NCI-H1105 treated with DMSO at 0.1 percent for 48 hours (cell line): ENCODE measurements at regions not wholly inside any gene's neighbourhood (a gene's known extent, or its start where the extent isn't known, plus 50 kb on each side); places are given as distances from the start of the nearest gene placed in this dataset.
"Not testable (repeated sequence)": the region's sequence is repeated elsewhere in the genome, so short reads cannot be mapped to it uniquely, and the experiment has no call there.

Experiments
- DNase-seq: peaks from one replicate; lab custom pipeline; 2025; lab: John Stamatoyannopoulos, UW

GRCh38 chr16:9593440-9593839 is 502.0 kb downstream of the HAPSTR1 start:
- no peak for DNase-seq

DNA sequence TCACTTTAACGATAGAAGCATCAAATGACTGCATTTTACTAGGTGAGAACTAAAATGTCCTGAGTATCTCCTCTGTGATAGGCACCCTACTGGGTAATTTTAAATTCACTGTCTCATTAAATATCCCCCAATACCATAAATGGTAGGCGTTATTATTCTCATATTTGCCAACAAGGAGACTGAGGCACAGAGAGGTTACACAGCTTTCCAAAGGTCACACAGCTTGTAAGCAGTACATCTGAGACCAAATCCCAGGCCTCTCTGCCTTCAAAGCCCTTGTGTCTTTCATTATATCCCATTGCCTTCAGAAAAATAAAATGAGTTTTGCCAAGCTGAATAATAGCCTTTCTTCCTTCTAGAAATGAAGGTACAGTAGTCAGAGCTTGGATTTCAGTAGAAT is 502.6 kb downstream of the HAPSTR1 start:
- no peak for DNase-seq

DNA sequence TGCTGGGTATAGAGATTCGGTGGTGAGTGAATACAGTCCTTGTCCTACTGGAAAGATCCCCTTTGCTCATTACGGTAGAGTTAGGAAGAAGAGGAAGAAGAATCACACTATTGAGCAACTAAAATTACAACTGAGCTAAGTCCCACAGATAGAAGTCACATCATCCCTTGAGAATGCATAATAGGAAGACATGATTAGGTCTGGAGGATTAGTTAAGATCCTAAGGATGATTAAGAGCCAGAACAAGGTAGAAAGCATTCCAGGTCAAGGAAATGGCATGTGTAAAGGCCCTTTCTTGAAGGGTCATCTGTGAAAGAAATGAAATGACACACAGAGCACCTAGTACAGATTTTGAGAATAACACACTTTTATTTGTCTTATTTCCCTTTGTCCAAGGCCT is 503.5 kb downstream of the HAPSTR1 start:
- no peak for DNase-seq

DNA sequence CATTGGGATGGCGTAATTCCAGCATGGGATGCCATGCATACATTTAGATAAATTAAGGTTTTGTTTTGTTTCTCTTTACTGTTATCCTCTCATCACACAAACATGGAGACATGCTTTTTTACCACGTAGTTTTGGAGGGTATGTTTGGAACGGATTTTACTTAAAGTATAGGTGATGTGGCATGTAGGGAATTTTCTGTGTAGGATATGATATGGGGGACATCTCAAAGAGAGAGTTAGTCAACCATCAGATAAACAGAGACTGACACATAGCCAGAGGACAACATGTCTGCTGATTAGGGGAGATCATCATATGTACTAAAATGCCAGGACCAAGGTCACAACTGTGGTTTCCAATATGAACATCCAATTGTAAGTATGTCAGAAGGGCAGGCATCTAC is 503.9 kb downstream of the HAPSTR1 start:
- DNase-seq, result no peak

- no peak for DNase-seq
Observed at GRCh38 chr16:9596788-9597187, 505.3 kb downstream of the HAPSTR1 start.

GRCh38 chr16:9597967-9598730 is 506.7 kb downstream of the HAPSTR1 start:
- DNase-seq, result no peak

DNA sequence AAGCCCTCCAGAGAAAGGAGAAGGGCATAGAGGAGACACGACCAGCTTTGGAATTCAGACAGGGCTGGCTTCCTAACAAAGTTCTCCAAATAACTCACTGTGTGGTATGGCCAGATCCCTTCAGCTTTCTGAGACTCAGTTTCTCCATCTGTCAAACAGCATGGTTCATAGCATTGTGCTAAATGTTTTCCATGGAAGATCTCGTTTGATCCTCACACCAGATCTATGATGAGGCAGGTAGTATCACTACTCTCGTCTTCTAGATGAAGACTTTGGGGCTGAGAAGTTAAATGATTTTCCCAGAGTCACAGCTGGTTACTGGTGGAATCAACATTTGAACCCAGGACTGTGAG is 507.3 kb downstream of the HAPSTR1 start:
- no peak for DNase-seq

DNA sequence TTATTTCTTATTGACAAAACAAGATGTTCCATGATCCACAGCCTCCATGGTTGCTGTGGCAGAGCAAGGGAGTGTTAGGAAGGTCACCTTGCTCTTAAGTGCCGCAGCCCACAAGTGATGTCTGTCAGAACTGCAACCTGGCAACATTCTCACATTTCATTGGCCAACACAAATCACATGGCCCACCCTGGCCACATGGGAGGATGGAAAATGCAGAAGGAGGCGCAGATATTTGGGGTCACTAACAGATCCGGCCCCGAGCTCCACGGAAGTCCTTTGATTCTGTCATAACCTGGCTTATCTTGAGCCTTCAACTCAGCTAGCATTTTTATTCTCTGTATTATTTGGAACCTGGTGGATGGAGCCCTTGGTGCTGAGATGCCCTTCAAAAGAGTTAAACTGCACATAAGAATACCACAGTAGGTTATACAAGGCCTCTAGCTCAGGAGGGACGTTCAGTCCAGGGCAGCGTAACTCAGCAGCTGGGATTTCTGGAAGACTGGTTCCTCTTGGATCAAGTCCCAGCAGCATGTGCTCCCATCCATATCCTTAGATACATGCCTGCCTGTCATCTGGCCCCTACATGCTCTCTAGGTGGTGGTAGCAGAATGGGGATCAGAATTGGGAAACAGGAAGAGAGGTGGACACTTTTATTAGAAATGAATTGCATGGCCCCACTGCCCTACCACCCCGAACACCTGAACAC is 508.1 kb downstream of the HAPSTR1 start:
- no peak for DNase-seq

DNA sequence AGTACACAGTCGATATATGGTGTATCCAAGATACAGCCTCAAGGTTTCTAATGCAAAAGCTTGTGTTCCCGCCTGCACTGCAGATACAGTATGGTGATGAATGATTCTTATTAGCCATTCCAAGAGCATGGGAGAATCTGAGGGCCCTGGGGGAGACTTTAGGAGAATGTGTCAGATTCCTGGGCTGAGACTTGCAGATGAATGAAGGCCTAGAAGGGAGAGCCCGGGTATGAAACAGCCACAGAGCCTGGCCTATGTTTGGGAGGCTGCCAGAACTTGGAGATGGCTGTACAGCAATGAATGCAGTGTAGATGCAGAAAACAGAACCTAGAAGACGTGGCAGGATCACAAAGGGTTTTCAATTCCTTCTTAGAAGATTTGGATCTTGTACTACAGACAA is 510.7 kb downstream of the HAPSTR1 start:
- no peak for DNase-seq

- no peak for DNase-seq
Observed at GRCh38 chr16:9603316-9603715, 511.9 kb downstream of the HAPSTR1 start.

DNA sequence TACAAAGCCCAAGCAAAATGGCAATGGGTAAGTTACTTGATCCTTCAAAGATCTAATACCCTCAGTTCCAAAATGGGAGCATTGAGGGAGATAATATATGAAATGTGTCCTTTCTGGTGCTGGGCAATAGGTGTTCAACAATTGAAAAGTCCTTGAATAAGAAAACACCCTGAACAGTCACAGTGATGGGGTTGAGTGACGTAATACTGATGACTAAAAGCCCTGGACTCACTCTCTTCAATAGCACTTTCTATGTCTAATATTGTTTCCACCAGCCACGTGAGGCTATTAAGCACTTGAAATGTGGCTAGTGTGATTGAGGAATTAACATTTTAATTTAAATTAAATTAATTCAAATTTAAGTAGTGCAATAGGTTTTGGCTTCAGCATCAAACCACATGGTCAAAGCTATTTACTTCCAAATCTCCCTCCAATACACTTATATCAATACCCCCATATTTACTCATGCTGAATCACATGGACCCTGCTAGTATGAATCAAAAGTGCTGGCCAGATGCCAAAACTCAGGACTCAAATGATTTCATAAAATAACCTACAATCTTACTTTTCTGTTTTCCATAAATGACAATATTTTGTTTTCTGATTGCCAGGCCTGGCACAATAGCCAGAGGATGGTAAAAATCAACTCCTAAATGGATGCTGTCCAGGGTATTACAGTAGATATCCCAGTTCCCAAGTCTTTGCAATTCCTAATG is 516.2 kb downstream of the HAPSTR1 start:
- no peak for DNase-seq

DNA sequence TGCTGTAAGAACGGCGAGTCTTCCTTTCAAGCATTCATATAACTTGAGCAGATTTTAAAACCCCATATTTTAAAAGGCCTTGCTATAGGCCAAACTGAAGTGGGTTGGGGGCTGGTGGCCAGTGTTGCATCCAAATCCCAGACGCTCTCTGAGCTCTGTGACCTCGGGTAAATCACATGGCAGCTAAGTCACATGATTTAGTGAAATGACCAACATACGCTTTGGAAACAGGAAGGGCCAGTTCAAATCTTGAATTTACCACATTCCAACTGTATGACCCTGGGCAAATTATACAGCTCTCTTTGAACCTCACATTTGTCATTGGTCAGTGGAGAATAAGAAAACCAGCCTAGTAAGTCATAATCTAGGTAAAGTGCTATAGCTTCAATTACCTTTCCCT is 519.3 kb downstream of the HAPSTR1 start:
- DNase-seq, result no peak

DNA sequence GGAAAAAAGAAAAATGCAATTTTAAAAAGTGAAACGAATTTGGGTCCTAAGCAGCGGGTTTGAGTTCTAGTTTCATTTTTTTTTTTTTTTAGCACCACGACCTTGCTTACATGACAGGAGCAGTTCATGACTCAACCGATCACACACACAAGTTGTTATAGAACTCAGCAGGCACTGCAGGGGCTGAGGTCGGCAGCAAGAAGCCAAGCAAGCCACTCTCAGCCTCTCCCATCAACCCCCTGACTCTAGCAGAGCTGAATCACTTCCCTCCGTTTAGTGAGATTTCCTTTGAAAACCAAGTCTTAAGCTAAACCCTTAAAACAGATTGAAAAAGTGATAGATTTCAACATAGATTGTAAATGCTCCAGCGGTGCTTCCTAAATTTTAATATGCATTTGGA is 520.8 kb downstream of the HAPSTR1 start:
- no peak for DNase-seq

- DNase-seq, result no peak
Observed at GRCh38 chr16:9614389-9614788, 522.9 kb downstream of the HAPSTR1 start.

- no peak for DNase-seq
Observed at GRCh38 chr16:9622268-9622667, 530.8 kb downstream of the HAPSTR1 start.

DNA sequence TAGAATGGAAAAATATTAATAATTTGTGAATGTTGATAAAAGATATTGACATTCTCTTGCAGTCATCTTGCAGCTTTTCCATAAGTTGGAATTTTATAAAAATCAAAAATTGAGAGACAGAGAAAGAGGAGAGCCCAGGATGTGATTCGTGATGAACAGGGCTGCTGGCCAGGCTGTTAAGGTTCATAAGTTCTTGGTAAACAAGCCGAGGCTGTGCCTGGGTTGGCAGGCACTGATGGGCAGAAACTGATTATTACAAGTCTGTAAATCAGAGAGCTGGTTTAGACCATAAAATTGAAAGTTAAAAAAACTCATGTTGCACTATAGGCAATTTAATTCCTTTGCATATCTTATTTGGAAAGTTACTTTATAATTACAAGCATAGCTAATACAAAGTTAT is 533.7 kb downstream of the HAPSTR1 start:
- DNase-seq, result no peak

DNA sequence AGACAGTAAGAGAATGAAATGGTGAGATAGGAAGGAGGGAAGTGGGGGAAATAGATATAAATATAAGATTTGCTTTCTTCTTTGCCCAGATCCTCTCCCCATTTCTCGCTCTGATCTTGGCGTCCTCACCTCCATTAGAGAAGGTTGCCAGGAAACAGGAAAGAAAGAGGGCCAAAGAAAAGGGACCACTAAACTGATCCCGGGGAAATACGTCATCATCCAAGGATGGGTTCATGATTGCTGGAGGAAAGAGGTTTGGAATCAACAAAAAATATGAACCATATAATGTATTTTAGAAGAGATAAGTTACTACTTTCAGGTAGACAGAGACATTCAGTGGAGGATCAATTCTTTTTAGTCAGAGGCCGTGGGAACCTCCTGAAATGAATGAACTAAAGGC is 536.0 kb downstream of the HAPSTR1 start:
- DNase-seq, result no peak

GRCh38 chr16:9630119-9630518 is 538.7 kb downstream of the HAPSTR1 start:
- DNase-seq, result no peak

GRCh38 chr16:9630985-9631384 is 539.5 kb downstream of the HAPSTR1 start:
- DNase-seq, result no peak

DNA sequence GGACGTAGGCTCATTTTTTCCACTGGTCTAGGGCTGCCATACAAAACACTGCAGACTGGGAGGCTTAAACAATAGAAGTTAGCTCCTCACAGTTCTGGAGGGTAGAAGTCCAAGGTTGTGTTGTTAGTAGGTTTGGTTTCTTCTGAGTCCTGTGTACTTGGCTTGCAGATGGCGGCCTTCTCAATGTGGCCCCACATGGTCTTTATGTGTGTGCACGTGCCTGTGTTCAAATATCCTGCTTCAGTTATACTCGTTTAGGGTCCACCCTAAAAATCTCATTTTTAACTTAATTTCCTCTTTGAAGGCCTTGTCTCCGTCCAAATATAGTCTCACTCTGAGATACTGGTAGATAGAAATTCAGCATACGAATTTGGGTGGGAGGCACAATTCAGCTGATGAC is 542.4 kb downstream of the HAPSTR1 start:
- no peak for DNase-seq

- DNase-seq, result not testable (repeated sequence)
Observed at GRCh38 chr16:9635150-9635720, 543.8 kb downstream of the HAPSTR1 start.

- DNase-seq, result no peak
Observed at GRCh38 chr16:9644258-9644657, 538.0 kb downstream of the GRIN2A start.

- no peak for DNase-seq
Observed at GRCh38 chr16:9645911-9646310, 536.3 kb downstream of the GRIN2A start.
